NCI-H82 treated with DMSO at 0.1 percent for 48 hours (cell line): ENCODE measurements at regions not wholly inside any gene's neighbourhood (a gene's known extent, or its start where the extent isn't known, plus 50 kb on each side); places are given as distances from the start of the nearest gene placed in this dataset.
"Not testable (repeated sequence)": the region's sequence is repeated elsewhere in the genome, so short reads cannot be mapped to it uniquely, and the experiment has no call there.

Experiments
- DNase-seq: peaks from one replicate; lab custom pipeline; 2025; ENCODE audit not compliant: unreplicated experiment; lab: John Stamatoyannopoulos, UW

- DNase-seq: peak; percentile 41
Observed at GRCh38 chr3:153640689-153641665, 479.0 kb downstream of the RAP2B start.

DNA sequence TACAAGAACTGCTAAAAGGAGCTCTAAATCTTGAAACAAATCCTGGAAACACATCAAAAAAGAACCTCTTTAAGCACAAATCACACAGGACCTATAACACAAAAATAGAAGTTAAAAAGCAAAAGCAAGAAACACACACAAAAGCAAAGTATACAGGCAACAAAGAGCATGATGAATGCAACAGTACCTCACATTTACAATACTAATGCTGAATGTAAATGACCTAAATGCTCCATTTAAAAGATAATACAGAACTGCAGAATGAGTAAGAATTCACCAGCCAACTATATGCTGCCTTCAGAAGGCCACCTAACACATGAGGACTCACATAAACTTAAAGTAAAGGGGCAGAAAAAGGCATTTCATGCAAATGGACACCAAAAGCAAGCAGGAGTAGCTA, 478.6 kb upstream of the ARHGEF26 start:
- not testable (repeated sequence) for DNase-seq

- not testable (repeated sequence) for DNase-seq
Observed at GRCh38 chr3:153643471-153643870, 477.7 kb upstream of the ARHGEF26 start.

- DNase-seq: no peak
Observed at GRCh38 chr3:153649286-153649839, 471.8 kb upstream of the ARHGEF26 start.

DNA sequence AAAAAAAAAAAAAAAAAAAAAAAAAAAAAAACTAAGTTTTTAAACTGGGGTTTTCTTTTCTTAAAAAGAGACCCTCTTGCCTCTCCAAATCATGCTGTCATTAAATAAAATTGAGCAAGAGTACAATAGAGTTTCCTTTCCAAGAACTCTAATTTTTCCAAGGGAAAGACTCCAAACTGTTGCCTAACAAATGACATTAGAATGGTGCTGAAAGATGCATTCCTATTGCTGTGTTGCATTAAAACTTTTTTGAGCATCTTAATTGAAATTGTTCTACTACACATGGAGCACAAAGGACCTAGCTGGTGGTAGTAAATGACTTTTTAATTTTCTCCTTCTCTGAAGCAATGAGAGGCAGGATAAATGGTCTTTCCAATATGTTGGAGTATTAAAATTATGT, 469.1 kb upstream of the ARHGEF26 start:
- no peak for DNase-seq

- DNase-seq: no peak
Observed at GRCh38 chr3:153657046-153657445, 464.1 kb upstream of the ARHGEF26 start.

GRCh38 chr3:153657461-153657860, 463.7 kb upstream of the ARHGEF26 start:
- DNase-seq: no peak

DNA sequence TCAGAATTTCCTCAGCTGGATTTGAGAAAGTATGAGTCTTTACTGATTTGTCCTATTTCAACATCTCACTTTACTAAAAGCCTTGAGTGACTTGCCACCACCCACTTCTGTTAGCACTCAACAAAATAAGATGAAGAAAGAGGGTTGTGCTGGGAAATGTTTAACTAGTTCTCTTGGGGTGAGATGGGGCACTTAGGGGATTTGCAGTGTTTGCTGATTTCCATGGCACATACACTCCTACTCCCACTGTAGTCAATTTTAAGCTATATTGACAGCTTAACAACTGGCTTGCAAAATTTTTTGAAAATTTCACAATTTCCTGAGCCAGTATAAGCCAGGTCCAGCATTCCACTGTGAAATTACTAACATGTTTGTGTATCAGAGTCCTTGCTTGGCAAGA, 463.1 kb upstream of the ARHGEF26 start:
- DNase-seq: no peak

GRCh38 chr3:153666991-153667740, 454.0 kb upstream of the ARHGEF26 start:
- DNase-seq: no peak

DNA sequence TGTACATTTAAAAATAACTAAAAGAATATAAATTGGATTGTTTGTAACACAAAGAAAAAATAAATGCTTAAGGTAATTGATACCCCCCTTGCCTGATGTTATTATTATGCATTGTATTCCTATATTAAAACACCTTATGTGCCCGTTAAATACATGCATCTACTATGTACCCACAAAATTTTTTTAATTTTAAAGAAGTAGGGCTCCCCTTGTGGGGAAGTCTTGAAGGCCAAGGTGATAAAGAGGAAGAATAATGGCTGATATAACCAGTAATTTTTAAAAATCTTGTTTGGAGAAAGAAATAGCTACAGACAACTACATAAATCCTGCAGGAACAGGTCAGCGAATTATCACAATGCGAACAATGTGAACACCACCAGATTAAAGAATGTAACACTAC, 451.7 kb upstream of the ARHGEF26 start:
- no peak for DNase-seq

DNA sequence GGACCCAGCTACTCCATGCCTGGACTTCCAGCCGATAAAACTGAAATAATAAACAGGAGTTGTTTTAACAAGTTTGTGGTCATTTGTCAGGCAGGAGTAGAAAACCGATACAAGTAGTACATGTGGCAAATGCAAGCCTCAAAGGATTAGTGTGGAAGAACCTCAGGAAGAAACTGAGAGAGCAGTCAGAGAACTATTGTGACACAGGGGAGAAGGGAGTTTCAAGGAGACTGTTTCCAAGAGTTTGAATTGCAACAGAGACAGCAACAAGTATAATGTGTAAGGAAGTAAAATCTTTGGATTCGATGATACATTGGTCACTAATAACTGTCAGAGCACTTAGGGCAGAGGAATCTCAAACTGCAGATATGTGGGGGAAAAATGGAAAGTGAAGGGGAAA, 450.6 kb upstream of the ARHGEF26 start:
- DNase-seq: no peak

GRCh38 chr3:153673853-153674252, 447.3 kb upstream of the ARHGEF26 start:
- no peak for DNase-seq

- no peak for DNase-seq
Observed at GRCh38 chr3:153679714-153680113, 441.5 kb upstream of the ARHGEF26 start.

DNA sequence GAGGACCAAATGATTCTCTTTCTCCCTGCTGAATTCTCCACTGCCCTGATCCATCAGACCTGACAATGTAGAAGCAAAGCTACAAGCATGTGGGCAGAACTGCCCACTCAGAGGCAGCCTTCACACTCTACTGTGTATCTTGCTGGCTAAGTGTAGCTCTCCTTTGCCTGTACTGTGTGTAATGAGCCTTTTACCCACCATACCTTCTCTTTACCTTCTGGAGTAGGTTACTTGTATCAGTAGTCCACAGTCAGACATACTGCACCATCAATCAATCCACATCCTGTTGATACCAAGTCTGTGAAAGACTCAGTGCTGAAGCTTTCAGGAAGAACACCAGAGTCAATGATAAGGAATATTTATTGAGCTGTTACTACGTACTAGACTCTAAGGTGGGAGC, 440.7 kb upstream of the ARHGEF26 start:
- no peak for DNase-seq

- DNase-seq: no peak
Observed at GRCh38 chr3:153681057-153681456, 440.1 kb upstream of the ARHGEF26 start.

- no peak for DNase-seq
Observed at GRCh38 chr3:153688301-153689120, 432.7 kb upstream of the ARHGEF26 start.

DNA sequence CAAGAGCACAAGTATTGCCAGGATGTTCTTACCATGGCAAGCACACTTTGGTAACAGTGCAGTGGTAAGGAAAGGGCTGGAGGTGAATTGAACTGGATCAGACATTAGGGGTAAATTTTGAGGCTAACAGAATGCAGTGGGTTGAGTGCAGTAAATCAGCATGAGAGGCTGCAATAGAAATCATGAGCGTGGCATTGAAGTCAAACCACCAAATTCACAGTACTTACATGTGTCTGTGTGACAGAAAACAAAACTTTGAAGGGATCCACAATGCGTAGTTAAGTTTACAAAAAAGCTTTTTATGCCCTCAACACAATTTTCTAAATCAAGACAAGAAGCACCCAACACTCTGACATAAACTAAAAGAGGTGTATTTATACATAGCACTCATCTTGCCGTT, 428.0 kb upstream of the ARHGEF26 start:
- no peak for DNase-seq

DNA sequence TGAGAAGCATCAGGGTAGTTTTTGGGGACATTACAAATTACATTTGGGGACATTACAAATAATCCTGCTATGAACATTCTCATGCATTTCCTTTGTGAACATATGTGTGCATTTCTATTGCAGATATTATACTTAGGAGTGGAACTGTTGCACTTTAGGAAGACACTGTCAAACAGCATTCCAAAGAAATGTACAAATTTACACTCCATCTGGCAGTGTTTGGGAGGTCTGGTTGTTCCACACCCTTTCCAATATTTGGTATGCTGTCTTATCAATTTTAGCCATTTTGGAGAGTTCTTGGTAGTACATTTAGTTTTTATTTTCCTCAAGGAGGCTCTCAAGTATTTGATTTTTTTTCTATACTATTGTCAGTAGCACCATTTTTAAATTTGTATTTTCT, 419.1 kb upstream of the ARHGEF26 start:
- DNase-seq: no peak

- DNase-seq: peak; percentile 42
Observed at GRCh38 chr3:153704115-153704514, 417.1 kb upstream of the ARHGEF26 start.

DNA sequence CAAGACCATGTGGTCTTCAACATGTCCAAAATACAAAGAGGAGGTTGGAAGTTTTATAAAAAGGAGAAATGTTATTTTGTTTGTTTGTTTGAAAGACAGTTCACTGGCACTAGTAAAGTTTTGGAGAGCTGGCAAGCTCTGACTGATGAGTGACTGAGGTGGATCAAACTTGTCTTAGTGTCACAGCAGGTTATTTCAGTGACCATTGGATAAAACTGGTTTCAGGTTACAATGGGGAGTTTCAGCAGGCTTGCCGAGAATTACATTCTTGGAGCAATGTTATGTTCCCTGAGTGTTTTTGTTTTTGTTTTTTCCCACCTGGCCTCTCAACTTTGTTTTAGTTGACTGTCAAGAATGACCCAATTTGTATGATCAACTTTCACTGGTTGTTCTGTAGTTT, 414.5 kb upstream of the ARHGEF26 start:
- DNase-seq: no peak

DNA sequence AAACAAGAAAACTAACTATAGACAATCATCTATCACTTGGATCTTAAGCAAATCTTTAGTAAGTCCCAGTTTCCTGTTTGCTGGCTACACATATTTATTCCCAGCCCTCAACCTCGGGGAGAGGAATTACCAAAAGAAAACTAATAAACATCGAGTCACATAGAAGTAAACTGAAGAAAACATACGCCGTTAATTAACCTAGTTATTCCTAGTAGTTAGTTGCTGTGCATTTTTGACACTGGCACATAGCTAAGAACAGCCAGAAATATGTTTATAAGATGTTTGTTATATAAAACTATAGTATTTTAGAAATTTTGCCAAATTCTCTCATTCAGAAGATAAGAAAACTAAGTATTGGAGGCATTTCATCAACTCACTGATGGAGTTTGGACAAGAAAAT, 407.2 kb upstream of the ARHGEF26 start:
- DNase-seq: no peak
